K562 (cell line): ENCODE measurements at regions not wholly inside any gene's neighbourhood (a gene's known extent, or its start where the extent isn't known, plus 50 kb on each side); places are given as distances from the start of the nearest gene placed in this dataset.

Source experiments
- TBP ChIP-seq: optimal IDR thresholded peaks from 2 replicates; pipeline ENCODE3; 2011; ENCODE audit warnings: low read depth, low read length, improper control_type of control experiment
- ZNF318 ChIP-seq, 2 experiments: fragments of 450-650 bp; IDR thresholded peaks; 2 replicates each; pipeline ENCODE4 v1.6.1; 2016; ENCODE audit warnings: mild to moderate bottlenecking in 2 of 2, borderline replicate concordance in 1 of 2, low read depth in 1 of 2, moderate library complexity in 1 of 2
- ZNF445 ChIP-seq: fragments of 250-450 bp; sonication (Bioruptor Pico); IDR thresholded peaks from 2 replicates; pipeline ENCODE4 v1.4.0; 2020; ENCODE audit warnings: low read depth, mild to moderate bottlenecking, moderate library complexity

- TF ChIP-seq ZNF318 (IDR thresholded peaks at IDR 0.05; ENCODE audit: borderline replicate concordance in 1 of 2, low read depth in 1 of 2) (no peak), TBP (no peak), ZNF445 (CRISPR knock-in tag) (no peak)
Measured at GRCh38 chr13:97120976-97121375, 101.2 kb upstream of the MBNL2 start (continued).
